DMS 273 (cell line): ENCODE measurements at regions not wholly inside any gene's neighbourhood (a gene's known extent, or its start where the extent isn't known, plus 50 kb on each side); places are given as distances from the start of the nearest gene placed in this dataset.
"Not testable (repeated sequence)": the region's sequence is repeated elsewhere in the genome, so short reads cannot be mapped to it uniquely, and the experiment has no call there.

Experiments
- DNase-seq: peaks from one replicate; lab custom pipeline; 2025; ENCODE audit not compliant: unreplicated experiment; lab: John Stamatoyannopoulos, UW

DNA sequence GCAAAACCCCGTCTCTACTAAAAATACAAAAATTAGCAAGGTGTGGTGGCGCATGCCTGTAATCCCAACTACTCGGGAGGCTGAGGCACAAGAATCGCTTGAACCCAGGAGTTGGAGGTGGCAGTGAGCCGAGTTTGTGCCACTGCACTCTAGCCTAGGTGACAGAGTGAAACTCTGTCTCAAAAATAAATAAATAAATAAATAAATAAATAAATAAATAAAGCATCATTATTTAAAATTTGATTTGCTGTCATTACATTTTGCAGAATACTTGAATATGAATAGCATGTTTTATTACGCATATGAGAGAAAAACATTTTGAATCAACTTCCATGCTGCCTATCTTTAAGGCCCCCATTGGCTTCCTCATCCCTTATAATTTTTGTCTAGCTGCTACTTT is 53.4 kb upstream of the MED14 start:
- not testable (repeated sequence) for DNase-seq

DNA sequence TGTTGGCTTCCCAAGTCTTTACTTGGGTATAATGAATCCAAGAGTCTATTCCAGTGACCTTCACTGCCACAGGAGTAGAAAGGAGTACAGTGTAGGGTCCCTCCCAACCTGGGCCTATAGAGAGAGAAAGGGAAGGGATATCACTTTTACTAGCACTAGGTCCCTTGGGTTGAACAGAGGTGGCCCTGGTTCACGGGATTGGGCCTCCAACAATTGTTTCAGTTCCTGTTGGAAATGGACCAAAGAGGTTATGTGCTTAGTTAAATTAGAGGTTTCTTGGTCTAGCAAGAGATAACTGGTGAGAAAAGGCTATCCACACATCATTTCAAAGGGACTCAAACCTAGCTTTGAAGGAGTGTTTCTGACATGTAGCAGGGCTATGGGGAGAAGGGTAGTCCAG is 57.1 kb upstream of the MED14 start:
- no peak for DNase-seq

DNA sequence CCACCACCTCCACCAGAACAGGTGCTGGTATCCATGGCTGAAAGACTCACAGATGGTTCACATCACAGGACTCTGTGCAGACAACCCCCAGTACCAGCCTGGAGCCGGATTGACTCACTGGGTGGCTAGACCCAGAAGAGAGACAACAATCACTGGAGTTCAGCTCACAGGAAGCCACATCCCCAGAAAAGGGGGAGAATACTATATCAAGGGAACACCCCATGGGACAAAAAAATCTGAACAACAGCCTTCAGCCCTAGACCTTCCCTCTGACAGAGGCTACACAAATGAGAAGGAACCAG is 59.4 kb upstream of the MED14 start:
- not testable (repeated sequence) for DNase-seq

DNA sequence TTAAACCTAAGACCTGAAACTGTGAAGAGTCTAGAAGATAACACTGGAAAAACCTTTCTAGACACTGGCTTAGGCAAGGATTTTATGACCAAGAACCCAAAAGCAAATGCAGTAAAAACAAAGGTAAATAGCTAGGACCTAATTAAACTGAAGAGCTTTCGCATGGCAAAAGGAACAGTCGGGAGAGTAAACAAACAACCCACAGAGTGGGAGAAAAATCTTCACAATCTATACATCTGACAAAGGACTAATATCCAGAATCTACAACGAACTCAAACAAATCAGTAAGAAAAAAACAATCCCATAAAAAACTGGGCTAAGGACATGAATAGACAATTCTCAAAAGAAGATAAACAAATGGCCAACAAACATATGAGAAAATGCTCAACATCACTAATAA is 64.4 kb upstream of the MED14 start:
- DNase-seq: not testable (repeated sequence)

DNA sequence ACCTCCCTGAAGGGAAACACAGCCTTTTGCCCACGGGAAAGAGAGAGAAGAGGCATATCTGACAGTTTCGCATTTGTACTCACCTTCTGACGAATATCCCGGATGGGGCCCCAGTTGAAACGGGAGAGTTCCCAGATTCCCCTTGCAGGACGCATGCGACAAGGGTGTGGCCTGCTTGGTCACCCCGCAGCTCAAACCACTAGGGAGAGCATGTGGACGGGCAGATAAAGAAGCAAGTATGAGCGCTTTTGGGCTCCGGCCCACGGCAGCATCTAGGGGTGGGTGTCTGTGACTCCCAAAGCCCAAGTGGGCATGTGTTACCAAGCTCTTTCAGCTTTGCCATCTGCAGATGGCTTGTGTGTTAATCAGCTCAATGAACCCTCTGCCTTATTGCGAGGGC is 70.1 kb upstream of the MED14 start:
- DNase-seq: no peak

DNA sequence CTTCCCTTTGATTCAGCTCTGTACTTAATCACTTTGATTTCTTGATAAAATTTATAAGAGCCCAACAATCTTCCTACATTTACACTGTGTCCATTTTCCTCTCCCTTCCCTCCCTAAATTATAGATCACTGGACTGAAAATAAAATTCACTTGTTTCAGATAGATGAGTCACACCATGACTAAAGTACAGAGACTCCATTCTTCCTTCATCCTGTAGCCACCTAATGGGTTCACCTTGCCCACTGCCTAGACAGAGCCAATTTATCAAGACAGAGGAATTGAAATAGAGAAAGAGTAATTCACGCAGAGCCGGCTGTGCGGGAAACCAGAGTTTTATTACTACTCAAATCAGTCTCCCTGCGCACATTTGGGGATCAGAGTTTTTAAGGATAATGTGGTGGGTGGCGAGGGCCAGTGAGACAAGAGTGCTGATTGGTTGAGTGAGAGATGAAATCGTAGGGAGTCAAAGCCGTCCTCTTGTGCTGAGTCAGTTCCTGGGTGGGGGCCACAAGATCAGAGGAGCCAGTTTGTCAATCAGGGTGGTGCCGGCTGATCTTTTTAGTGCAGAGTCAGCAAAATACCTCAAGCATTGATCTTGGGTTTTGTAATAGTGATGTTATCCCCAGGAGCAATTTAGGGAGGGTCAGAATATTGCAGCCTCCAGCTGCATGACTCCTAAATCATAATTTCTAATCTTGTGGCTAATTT is 71.3 kb upstream of the MED14 start:
- no peak for DNase-seq

DNA sequence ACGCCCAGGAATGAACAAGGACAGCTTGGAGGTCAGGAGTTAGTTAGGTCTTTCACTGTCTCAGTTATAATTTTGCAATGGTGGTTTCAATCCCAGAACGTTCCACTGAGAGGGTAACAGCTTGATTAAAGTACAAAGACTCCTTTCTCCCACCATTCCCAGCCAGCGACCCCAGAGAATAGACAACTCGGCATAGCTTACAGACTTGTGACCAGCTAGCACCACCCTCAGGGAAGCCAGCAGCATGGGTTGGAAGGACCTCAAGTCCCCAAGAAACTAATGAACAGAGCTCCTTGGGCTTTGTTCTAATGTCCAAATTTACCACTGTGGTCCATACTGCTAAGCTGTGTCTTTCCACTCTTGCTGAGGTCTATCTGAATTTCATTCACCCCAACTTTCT is 72.0 kb upstream of the MED14 start:
- DNase-seq: no peak

DNA sequence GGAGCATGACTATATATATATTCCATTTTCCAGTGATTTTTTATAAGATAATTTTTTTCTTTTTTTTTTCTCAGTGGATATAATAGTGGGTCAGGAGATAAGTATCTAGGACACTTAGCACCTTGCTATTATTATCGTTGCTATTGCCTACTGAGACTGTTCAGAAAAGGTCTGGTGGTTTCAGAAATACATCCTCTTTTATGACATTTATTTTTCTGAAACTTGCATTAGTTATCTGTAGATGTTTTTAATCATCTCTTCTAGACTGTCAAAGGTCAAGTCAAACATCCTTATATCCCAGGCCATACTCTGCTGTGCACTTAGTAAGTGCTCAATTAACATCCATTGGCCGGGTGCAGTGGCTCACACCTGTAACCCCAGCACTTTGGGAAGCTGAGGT is 72.9 kb upstream of the MED14 start:
- DNase-seq: no peak

DNA sequence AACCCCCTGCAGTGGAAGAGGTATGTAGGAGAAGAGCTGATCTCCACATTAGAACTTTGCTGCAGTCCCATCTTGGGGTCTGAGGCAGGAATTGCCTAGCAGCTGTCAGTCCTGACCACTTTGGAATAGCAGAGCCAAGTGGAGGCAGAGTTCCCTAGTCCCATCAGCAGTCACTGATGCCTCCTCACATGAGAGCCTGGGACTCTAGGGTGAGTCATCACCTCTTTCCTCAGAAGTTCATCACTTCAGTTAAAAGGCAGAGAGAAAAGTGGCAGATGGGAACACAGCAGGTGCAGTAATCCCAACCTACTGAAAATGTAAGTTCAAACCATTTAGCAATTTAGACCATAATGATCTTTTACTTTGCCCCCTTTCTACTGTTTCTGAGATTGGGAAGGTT is 73.9 kb upstream of the MED14 start:
- peak; percentile 89 for DNase-seq

DNA sequence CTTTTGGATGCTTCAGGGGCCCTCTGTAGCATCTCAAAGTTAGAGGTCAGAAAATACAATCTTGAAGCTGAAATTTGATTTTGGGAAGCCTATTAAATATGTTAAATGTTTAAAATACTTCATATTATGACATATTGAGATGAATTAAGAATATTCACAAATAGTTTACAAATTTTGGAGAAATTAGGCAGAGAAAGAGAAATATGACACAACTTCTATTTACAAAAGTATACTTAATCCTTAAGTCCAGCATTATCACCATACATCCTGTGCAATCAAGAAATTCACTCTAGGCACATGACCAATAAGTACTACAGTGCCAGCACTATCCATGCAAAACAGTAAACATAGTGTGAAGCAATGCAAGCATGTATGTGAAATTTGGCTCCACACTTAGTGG is 79.7 kb upstream of the MED14 start:
- DNase-seq: not testable (repeated sequence)

DNA sequence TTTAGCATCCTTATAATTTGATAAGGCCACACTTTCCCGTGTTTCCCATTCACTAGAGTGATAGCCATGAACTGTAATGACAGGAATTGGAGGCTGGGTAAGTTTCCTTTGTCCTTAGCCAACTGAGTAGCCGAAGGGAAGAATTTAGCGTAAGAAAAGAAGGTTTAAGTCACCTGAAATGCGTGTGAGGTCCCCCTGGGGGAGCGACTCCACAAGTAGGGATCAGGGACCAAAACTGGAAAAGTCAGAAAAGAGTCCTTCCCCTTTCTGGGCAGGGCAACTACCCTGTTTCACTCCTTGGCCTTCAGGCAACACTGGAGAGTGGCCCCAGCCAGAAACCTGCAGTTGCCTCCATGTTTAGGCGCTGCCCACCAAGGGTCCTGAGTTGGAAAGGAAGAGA is 81.6 kb upstream of the MED14 start:
- DNase-seq: no peak

DNA sequence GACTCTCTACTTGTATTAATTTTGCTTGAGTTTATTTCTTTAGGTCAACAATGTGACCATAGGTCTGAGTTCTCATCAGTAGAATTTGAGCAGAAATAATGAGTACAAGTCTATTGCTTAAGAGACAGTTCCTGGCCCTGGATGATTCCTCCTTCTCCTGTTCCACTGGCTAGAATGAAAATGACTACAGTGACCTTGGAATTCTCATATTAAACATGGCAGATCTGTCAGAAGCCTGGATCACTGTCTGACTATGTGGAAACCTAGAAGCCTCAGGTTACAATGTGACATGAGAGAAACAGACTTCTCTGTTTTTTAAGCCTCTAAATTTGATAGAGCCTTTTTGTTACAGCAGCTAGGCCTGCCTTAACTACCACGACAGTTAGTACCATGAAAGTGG is 82.9 kb upstream of the MED14 start:
- DNase-seq: no peak

DNA sequence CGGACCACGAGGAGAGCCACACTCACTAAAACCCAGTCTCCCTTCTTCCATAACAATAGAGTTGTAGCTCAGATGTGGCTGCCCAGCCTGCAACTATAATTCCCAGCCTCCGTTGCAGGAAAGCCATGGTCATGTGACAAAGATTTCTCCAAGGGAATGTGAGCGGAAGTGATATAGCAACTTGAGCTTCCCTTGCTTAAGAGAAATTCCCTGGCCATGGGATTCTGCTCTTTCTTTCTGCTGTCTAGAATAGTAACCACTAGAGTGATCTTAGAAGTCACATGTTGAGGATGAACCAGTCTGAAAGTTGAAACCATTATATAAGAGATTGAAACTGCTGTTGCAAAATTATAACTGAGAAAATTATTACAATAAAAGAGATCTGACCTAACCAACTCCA is 86.4 kb upstream of the MED14 start:
- DNase-seq: no peak

DNA sequence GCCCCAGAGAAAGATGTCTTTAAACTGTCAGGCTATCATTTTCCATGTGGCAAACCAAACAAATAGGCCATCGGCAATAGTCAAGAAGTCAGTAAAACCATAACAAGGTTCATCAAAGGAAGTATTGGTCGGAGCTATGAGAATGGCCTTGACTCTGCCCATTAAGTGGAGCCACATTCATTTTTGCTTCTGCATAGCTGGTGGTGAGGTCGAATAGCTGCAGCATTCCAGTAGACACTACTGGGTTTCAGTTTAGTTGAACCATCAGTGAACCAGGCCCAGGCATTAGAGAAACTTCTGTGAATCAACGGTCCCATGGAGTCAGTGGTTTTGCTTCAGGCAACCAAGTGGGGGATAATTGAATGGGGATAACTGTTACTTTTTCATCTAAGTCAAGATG is 92.0 kb upstream of the MED14 start:
- DNase-seq: no peak

DNA sequence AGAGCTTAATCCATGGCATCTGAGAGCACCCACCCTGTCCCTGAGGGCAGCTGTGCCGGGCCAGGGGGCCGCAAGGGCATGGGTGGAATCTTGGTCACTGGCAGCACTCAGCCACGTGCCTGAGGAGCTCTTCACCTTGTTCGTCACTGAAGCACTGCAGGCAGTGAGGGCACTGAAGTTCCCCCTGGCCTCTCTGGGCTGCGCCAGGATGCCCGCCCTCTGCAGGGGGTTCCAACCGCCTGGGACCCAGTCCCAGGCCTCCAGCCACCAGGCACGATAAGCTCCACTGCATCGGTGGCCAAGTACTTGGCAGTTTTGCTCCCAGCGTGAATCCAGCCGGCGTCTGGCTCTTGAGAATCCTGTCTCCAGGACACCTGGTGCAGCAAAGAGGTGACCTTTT is 96.4 kb upstream of the MED14 start:
- DNase-seq: peak; percentile 29

DNA sequence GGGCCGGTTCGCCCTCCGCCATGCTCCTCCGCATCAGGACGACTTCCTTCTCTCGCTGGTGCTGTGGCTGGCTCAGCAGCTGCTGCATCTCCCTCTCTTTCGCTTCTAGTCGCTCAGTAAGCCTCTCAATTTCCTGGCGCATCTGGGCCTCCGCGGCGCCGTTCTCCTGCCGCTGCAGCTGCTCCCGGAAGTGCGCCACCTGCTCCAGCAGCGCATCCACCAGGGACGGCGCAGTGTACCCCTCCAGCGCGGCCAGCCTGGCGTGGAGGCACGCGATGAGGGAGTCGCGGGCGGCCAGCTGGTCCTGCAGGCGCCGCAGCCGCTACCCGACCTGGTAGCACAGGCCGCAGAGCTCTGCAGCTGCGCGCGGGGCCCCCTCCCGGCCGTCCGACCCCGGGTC is 97.4 kb upstream of the MED14 start:
- DNase-seq: peak; percentile 39

DNA sequence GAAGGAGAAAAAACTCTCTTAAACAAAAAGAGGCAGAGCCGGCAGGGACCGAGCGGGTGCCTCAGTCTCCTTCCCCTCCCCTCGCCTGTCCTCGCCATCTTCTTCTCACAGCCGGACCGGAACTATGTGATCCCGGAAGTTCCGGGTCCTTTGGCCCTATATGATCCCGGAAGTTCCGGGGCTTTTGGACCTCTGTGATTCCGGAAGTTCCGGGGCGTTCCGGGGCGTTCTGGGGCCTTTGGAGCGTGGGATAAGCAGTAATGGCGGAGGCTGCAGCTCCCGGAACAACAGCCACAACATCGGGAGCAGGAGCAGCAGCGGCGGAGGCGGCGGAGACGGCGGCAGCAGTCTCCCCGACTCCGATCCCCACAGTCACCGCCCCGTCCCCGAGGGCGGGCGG is 98.9 kb upstream of the MED14 start:
- no peak for DNase-seq

DNA sequence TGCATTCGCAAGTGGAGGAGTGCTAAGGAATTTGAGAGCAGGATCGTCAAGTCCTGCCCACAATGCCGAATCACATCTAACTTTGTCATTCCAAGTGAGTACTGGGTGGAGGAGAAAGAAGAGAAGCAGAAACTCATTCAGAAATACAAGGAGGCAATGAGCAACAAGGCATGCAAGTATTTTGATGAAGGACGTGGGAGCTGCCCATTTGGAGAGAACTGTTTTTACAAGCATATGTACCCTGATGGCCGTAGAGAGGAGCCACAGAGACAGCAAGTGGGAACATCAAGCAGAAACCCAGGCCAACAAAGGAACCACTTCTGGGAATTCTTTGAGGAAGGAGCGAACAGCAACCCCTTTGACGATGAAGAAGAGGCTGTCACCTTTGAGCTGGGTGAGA is 100.2 kb upstream of the MED14 start:
- DNase-seq: no peak

DNA sequence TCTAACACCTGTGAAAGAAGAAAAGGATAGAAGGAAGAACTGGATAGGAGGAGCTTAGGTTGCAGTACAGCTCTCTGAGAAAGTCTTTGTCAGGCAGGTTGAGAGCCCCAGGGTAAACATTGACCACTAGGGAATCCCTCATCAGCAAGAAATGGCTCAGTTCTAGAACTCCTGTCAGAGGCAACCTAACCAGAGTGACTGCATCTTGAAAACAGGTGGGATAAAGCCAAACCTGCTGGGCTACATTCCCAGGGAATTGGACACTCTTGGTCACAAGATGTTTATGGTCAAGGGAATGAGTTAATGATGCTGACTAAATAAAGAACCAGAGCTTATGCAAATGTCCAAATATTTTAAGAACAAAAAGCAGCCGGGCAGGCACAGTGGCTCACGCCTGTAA is 108.3 kb upstream of the MED14 start:
- no peak for DNase-seq

DNA sequence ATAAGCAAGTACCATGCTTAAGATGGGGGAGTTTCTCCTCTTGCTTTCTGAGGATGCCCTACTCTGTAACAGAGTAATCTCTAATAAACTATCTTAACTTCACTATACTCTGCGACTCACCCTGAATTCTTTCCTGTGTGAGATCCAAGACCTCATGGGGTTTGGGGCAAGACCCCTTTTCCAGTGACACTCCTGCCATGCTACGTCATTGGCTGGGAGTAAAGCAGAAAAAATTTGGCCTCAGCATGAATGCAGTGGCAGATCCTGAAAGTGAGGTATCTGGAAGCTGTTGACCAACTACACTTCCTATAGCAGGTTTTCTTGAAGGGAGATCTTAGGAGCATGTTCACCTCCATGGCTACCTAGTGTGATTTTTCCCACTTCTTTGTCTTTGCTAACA is 109.1 kb upstream of the MED14 start:
- DNase-seq: no peak

DNA sequence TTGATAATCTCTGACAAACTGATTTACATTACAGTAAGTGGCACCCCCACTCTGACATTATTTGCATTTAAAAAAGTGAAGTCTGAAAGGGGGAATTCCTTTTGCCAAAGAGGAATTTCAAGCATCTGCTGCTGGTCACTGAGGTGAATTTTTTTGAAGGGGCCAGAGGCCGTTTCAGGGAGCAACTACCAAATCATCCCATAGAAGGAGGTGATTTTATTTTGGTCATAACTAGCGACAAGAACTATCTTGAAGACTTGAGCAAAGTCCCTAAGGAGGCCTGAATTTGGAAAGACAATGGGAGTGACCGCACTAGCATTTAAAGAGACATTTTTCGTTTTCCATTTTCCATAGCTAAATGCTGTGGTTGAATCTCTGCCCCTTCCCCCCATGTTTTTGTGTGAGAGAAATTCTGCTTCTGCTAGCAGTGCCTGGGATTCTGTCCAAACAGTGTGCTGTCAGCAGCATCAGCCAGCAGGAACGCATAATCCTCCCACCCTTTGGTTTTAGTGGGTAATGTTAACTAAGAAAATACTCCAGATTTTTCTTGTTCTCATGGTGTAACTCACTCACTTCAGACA is 110.1 kb upstream of the MED14 start:
- peak; percentile 48 for DNase-seq

DNA sequence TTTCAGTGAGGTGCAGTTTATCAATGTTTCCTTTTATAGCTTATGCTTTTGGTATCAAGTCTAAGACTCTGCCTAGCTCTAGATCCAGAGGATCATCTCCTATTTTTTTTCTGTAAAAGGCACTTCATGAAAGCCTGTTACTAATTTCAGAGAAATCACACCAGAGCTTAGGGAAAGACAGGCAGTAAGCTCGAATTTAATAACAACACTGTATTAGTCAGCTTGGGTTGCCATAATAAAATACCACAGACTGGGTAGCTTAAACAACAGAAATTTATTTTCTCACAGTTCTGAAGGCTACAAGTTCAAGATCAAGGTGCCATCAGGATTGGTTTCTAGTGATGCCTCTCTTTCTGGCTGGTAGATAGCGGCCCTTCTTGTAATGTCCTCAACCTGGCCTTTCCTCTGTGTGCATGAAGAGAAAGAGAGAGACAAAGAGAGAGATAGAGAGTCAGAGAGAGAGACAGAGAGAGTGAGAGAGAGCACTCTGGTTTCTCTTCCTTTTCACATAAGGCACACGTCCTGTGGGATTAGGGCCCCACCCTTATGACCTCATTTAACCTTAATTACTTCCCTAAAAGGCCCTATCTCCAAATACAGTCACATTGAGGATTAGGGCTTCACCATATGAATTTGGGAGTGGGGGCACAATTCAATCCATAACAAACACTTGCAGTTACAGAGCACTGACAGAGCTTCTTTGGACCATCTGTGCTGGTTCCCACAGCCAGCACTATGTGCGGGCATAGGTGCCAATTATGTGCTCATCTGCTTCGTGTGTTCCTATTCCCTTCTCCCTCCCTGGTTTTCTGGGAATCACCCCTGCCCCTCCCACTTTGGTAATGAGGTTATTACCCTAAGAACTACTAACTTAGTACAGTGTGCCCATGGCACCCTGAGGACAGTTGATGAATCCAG is 114.8 kb upstream of the MED14 start:
- peak; percentile 63 for DNase-seq
